Right lobe of liver (tissue), 6 donors: ENCODE measurements at regions not wholly inside any gene's neighbourhood (a gene's known extent, or its start where the extent isn't known, plus 50 kb on each side); places are given as distances from the start of the nearest gene placed in this dataset.
A peak's percentile ranks its signal among the peaks of the same experiment; 100 is the strongest.
"Not testable (repeated sequence)": the region's sequence is repeated elsewhere in the genome, so short reads cannot be mapped to it uniquely, and the experiment has no call there.

Source experiments
- ATAC-seq, 4 donors: fragments of 200-7000 bp; cut with Tn5 transposase; one replicate each; pipeline ENCODE4 v1.9.1; 2020; ENCODE audit warnings: mild to moderate bottlenecking in 4 of 4, moderate library complexity in 4 of 4
- DNase-seq, 3 donors: peaks; one replicate each; pipeline ENCODE4 v3.0.0-alpha.2; 2020
- H3K27ac ChIP-seq, 3 donors: fragments of 200-600 bp; one replicate each; pipeline ENCODE4 v1.8.0; 2022
- H3K27me3 ChIP-seq, 2 donors: fragments of 200-600 bp; one replicate each; pipeline ENCODE4 v1.8.0; 2022
- H3K36me3 ChIP-seq, 4 donors: fragments of 200-600 bp; sonication (generic) in 1 of 4; one replicate each; pipeline versions ENCODE4 v1.5.1 to v1.8.0; 2017 to 2022; ENCODE audit warnings: control low read depth in 1 of 4
- H3K4me1 ChIP-seq, 4 donors: fragments of 200-600 bp; sonication (generic) in 1 of 4; one replicate each; pipeline versions ENCODE4 v1.5.1 to v1.8.0; 2017 to 2022; ENCODE audit warnings: control low read depth in 1 of 4
- H3K4me3 ChIP-seq, 3 donors: fragments of 200-600 bp; one replicate each; pipeline ENCODE4 v1.8.0; 2022
- H3K9me3 ChIP-seq, 4 donors: fragments of 200-600 bp; sonication (generic) in 1 of 4; one replicate each; pipeline versions ENCODE4 v1.5.1 to v1.8.0; 2017 to 2022; ENCODE audit warnings: control low read depth in 1 of 4
- POLR2A ChIP-seq: fragments of 450-650 bp; IDR thresholded peaks from one replicate; pipeline ENCODE4 v1.6.1; 2017; ENCODE audit warnings: antibody characterized with exemption, mild to moderate bottlenecking
- WGBS: methylation state at CpG from one replicate; pipeline ENCODE4 v1.1.6; 2018; ENCODE audit warnings: low coverage, low lambda C conversion rate; ENCODE audit not compliant: insufficient coverage; ENCODE audit errors: missing lambda C conversion rate; 5-methylcytosine and 5-hydroxymethylcytosine counted together
- intact Hi-C, 2 donors: fragments of 100-400 bp; cut with DNase I; formaldehyde crosslinking; loops; one replicate each; pipeline versions ENCODE4 v1.11.2 to v1.14.1; 2022
- TF ChIP-seq, protein P1 (sequence below), 4 donors: fragments of 200-600 bp in 3 of 4; fragments of 450-650 bp in 1 of 4; IDR thresholded peaks; one replicate each; pipeline versions ENCODE4 v1.5.1 to v1.8.0; 2016 to 2022; ENCODE audit warnings: antibody characterized with exemption in 4 of 4, mild to moderate bottlenecking in 2 of 4
- donor health status: DM: no; HTN: yes; CAD: no.
- donor health status: DM: no; HTN: no; CAD: no.
- donor health status: DM: no; HTN: no; CAD: no.
- donor health status: DM: no; HTN: yes; CAD: no.
- donor health status: DM: no; HTN: yes; CAD: no.

DNA sequence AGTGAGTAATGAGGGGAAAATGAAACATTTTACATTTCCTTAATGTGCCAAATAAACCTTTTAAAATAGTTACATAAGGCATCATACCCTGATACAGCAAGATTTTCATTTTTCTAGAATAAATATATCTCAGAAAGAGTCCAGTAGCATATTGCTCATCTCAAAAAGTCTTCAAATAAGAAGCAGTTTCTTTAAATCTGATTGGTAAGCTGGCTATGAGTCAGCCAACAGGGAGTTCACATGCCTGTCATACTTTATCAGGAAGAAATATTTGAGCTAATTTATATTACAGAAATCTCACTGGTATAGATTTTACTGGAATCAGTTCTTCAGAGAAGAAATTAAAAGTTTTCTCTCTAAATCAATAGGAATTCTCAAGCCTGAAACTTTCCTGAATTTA is 258.1 kb downstream of the C11orf87 start:
- intact Hi-C loops = no loop called here
- no peak overlapping the region for H3K27ac ChIP-seq
- DNase-seq (no peak), ATAC-seq (no peak)
- TF ChIP-seq, protein P1, sequence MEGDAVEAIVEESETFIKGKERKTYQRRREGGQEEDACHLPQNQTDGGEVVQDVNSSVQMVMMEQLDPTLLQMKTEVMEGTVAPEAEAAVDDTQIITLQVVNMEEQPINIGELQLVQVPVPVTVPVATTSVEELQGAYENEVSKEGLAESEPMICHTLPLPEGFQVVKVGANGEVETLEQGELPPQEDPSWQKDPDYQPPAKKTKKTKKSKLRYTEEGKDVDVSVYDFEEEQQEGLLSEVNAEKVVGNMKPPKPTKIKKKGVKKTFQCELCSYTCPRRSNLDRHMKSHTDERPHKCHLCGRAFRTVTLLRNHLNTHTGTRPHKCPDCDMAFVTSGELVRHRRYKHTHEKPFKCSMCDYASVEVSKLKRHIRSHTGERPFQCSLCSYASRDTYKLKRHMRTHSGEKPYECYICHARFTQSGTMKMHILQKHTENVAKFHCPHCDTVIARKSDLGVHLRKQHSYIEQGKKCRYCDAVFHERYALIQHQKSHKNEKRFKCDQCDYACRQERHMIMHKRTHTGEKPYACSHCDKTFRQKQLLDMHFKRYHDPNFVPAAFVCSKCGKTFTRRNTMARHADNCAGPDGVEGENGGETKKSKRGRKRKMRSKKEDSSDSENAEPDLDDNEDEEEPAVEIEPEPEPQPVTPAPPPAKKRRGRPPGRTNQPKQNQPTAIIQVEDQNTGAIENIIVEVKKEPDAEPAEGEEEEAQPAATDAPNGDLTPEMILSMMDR (IDR thresholded peaks at IDR 0.05) = no peak
- no peak for TF ChIP-seq POLR2A
- H3K4me3 ChIP-seq = no peak overlapping the region
- H3K36me3 ChIP-seq = no peaks in the 10 kb centered on the region
- no peaks in the 10 kb centered on the region for H3K4me1 ChIP-seq
- H3K27me3 ChIP-seq = no peaks in the 10 kb centered on the region
- no peaks in the 10 kb centered on the region for H3K9me3 ChIP-seq

DNA sequence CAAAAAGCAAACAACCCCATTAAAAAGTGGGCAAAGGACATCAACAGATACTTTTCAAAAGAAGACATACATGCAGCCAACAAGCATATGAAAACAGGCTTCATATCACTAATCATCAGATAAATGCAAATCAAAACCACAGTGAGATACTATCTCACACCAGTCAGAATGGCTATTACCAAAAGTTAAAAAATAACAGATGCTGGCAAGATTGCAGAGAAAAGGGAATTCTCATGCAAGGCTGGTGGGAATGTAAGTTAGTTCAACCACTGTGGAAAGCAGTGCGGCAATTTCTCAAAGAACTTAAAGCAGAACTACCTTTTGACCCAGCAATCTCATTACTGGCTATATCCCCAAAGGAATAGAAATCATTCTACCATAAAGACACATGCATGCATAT is 260.8 kb downstream of the C11orf87 start:
- H3K27me3 ChIP-seq, H3K36me3 ChIP-seq, ATAC-seq, DNase-seq, H3K4me3 ChIP-seq, H3K4me1 ChIP-seq, H3K27ac ChIP-seq, H3K9me3 ChIP-seq, intact Hi-C loops: not testable (repeated sequence)
- 75% methylated on average over 1 of the region's 1 CpG for WGBS

DNA sequence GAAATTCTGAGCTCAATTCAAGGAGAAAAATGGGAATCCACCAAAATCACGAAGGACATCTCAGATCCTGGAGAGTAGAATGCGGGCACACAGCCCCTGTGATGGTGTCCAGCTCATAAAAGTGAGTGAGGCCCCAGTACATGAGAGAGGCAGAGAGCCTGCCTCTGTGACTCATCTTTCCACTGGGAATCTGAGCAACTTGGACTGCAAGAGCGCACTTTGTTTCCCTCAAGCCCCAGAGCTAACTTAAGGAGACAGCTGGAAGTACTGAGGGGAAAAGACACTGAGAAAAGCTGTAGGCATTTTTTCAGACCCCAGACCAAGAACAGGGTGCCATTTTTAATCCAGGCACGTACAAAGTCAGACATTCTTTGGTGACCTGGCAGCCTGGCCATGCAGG is 273.7 kb downstream of the C11orf87 start:
- H3K27ac ChIP-seq = no peak overlapping the region
- intact Hi-C loops = no loop called here
- H3K36me3 ChIP-seq = no peaks in the 10 kb centered on the region
- TF ChIP-seq, protein P1 (IDR thresholded peaks at IDR 0.05) = no peak
- TF ChIP-seq POLR2A = no peak
- H3K27me3 ChIP-seq = no peaks in the 10 kb centered on the region
- no peak for DNase-seq
- H3K4me1 ChIP-seq = no peaks in the 10 kb centered on the region
- H3K4me3 ChIP-seq = no peak overlapping the region
- no peak for ATAC-seq
- H3K9me3 ChIP-seq = no peaks in the 10 kb centered on the region
- WGBS = 39% methylated on average over 3 of the region's 4 CpGs

DNA sequence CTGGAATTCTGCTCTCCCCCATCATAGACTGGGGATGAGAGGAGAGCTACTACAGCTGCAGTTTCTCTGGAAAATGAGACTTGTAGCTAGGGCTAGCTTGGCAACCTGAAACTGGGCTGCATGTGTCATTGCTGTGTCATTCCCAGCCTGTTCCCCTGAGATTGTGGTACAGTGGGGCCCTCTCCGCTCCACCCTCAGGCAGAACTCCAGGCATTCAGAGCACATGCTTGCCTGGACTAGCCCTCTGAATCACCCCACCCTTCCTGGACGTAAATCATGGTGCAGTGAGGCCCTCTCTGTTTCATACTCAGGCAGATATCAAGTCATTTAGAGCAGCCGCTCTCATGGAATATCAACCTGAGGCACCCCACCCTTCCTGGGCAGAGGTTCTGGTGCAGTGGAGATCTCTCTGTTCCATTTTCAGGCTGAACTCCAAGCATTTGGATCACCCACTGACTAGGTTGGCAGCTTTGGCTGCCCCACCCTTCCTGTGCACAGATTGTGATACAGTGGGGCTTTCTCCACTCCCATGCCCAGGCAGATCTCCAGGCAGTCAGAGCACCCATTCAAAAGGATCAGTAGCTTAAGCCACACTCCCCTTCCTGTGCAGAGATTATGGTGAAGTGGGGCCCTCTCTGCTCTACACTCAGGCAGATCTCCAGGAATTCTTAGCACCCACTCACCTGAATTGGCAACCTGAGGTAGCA is 274.4 kb downstream of the C11orf87 start:
- DNase-seq (no peak), ATAC-seq (no peak)
- no peaks in the 10 kb centered on the region for H3K36me3 ChIP-seq
- no peak for TF ChIP-seq POLR2A
- TF ChIP-seq, protein P1 (IDR thresholded peaks at IDR 0.05) = no peak
- no peak overlapping the region for H3K4me3 ChIP-seq
- intact Hi-C loops = no loop called here
- no peak overlapping the region for H3K27ac ChIP-seq
- no peaks in the 10 kb centered on the region for H3K27me3 ChIP-seq
- 40% methylated on average over 1 of the region's 3 CpGs for WGBS
- H3K9me3 ChIP-seq = no peaks in the 10 kb centered on the region
- H3K4me1 ChIP-seq = no peaks in the 10 kb centered on the region

DNA sequence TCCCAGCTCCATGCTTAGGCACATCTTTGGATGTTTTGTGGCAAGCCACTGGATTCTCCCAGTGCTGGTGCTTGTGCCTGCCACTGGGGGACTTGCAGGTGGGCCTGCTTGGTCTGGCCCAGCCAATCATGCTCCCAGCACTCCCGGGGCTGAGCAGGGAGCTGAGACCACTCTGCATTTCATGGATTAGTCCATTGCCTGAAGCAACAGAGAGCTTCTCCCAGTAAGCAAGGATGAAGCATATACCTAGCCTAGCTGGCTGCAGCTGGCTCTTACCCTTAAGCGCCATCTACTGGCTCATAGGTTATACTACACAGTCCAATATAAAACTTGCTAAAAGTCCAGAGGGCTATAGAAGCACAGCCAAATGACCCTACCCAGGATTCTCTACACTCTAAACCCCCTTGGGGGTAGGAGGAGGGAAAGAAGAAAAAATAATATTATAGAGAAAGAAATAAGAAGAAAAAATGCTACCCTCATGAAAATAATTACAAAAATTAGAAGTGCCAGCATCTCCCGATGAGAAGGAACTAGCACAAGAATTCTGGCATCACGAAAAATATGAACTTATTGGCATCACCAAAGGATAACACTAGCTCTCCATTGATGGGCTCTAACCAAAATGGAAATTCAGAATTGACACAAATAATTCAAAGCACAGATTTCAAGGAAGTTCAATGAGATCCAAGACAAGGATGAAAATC is 275.3 kb downstream of the C11orf87 start:
- H3K4me3 ChIP-seq = no peak overlapping the region
- H3K27me3 ChIP-seq = no peaks in the 10 kb centered on the region
- 49% methylated on average over 4 of the region's 4 CpGs for WGBS
- DNase-seq (no peak), ATAC-seq (peak; percentile 76 to 88 (median 85))
- TF ChIP-seq POLR2A = no peak
- TF ChIP-seq, protein P1 (IDR thresholded peaks at IDR 0.05) = peak; percentile 44 to 64 (median 55)
- H3K27ac ChIP-seq = no peak overlapping the region
- no peaks in the 10 kb centered on the region for H3K36me3 ChIP-seq
- intact Hi-C loops = no loop called here
- H3K9me3 ChIP-seq = no peaks in the 10 kb centered on the region
- no peaks in the 10 kb centered on the region for H3K4me1 ChIP-seq
